ENCODE measurements at regions not wholly inside any gene's neighbourhood (a gene's known extent, or its start where the extent isn't known, plus 50 kb on each side); places are given as distances from the start of the nearest gene placed in this dataset.

DNA sequence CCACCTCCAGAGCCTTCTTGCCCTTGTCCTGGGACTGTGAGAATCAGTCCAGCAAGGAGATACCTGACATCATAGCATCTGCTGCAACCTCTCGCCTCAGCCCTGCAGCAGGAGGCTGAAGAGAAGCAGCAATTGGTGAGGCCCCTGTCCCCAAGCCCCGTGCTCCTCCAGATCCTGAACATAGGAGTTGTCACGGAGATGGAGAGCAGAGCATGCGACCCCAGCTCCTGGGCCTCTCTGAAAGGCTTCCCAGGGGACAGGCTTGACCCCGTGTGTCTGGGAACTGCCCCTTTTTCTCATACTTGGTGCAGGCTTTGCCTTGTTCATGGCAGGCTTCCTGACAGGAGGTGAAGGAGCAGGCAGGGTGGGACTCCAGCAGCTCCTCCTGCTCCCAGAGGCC is 127.7 kb upstream of the PZP start:
- H3K4me1 ChIP-seq (ENCODE audit: insufficient read depth, low read length, severe bottlenecking), result no peaks in the 10 kb centered on the region

DNA sequence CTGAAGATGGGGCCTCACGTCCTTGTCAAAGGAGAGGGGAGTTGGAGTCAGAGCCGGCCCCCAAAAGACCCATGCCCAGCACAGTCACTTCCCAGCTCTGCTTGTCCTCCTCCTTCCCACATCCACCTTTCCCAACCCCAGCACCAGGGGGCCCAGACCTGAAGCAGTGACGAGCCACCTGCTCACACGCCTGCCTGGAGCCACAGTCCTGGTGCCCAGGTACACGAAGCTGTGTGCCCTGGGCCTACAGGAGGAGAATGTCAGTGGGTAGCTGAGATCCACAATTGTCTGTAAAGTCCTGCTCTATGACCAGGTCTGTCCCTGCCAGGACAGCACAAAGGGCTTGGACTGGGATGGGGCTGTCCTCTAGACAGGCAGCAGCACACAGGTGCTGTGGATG is 126.8 kb upstream of the PZP start:
- TF ChIP-seq, protein P1, sequence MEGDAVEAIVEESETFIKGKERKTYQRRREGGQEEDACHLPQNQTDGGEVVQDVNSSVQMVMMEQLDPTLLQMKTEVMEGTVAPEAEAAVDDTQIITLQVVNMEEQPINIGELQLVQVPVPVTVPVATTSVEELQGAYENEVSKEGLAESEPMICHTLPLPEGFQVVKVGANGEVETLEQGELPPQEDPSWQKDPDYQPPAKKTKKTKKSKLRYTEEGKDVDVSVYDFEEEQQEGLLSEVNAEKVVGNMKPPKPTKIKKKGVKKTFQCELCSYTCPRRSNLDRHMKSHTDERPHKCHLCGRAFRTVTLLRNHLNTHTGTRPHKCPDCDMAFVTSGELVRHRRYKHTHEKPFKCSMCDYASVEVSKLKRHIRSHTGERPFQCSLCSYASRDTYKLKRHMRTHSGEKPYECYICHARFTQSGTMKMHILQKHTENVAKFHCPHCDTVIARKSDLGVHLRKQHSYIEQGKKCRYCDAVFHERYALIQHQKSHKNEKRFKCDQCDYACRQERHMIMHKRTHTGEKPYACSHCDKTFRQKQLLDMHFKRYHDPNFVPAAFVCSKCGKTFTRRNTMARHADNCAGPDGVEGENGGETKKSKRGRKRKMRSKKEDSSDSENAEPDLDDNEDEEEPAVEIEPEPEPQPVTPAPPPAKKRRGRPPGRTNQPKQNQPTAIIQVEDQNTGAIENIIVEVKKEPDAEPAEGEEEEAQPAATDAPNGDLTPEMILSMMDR (IDR thresholded peaks at IDR 0.05; ENCODE audit: low read length), result no peak
- TF ChIP-seq EZH2 (IDR thresholded peaks at IDR 0.05; ENCODE audit: borderline replicate concordance, low read length), result no peak
- Histone ChIP-seq H3F3A (ENCODE audit: insufficient read depth, low read length) (no peaks in the 10 kb centered on the region), H3K4me2 (ENCODE audit: low read length) (no peak overlapping the region), H4K20me1 (ENCODE audit: insufficient read depth, low read length) (no peaks in the 10 kb centered on the region), H3K27me3 (ENCODE audit: insufficient read depth, low read length) (no peaks in the 10 kb centered on the region), H3K27ac (ENCODE audit: low read depth, low read length, poor library complexity, severe bottlenecking) (no peak overlapping the region), H3K9me2 (ENCODE audit: low read depth, low read length) (no peaks in the 10 kb centered on the region), H2AFZ (ENCODE audit: low read length) (no peak overlapping the region), H3K79me2 (ENCODE audit: insufficient read depth, low read length) (no peaks in the 10 kb centered on the region), H3K4me3 (ENCODE audit: low read depth, low read length, poor library complexity, severe bottlenecking) (no peak overlapping the region), H3K9ac (ENCODE audit: low read length) (no peak overlapping the region), H3K4me1 (ENCODE audit: insufficient read depth, low read length, severe bottlenecking) (no peaks in the 10 kb centered on the region), H3K9me3 (ENCODE audit: low read length) (no peaks in the 10 kb centered on the region), H3K36me3 (ENCODE audit: insufficient read depth, low read length) (no peaks in the 10 kb centered on the region)

More for the DNA sequence above, 127.7 kb upstream of the PZP start:
- Histone ChIP-seq H3F3A (ENCODE audit: insufficient read depth, low read length) (no peaks in the 10 kb centered on the region), H4K20me1 (ENCODE audit: insufficient read depth, low read length) (no peaks in the 10 kb centered on the region), H3K27me3 (ENCODE audit: insufficient read depth, low read length) (no peaks in the 10 kb centered on the region), H3K79me2 (ENCODE audit: insufficient read depth, low read length) (no peaks in the 10 kb centered on the region), H3K4me2 (ENCODE audit: low read length) (no peak overlapping the region), H3K9ac (ENCODE audit: low read length) (no peak overlapping the region), H3K9me2 (ENCODE audit: low read depth, low read length) (no peaks in the 10 kb centered on the region), H3K4me3 (ENCODE audit: low read depth, low read length, poor library complexity, severe bottlenecking) (no peak overlapping the region), H2AFZ (ENCODE audit: low read length) (no peak overlapping the region), H3K36me3 (ENCODE audit: insufficient read depth, low read length) (no peaks in the 10 kb centered on the region), H3K9me3 (ENCODE audit: low read length) (no peaks in the 10 kb centered on the region), H3K27ac (ENCODE audit: low read depth, low read length, poor library complexity, severe bottlenecking) (no peak overlapping the region)
- TF ChIP-seq EZH2 (IDR thresholded peaks at IDR 0.05; ENCODE audit: borderline replicate concordance, low read length), result no peak
- TF ChIP-seq, protein P1 (IDR thresholded peaks at IDR 0.05; ENCODE audit: low read length), result no peak

DNA sequence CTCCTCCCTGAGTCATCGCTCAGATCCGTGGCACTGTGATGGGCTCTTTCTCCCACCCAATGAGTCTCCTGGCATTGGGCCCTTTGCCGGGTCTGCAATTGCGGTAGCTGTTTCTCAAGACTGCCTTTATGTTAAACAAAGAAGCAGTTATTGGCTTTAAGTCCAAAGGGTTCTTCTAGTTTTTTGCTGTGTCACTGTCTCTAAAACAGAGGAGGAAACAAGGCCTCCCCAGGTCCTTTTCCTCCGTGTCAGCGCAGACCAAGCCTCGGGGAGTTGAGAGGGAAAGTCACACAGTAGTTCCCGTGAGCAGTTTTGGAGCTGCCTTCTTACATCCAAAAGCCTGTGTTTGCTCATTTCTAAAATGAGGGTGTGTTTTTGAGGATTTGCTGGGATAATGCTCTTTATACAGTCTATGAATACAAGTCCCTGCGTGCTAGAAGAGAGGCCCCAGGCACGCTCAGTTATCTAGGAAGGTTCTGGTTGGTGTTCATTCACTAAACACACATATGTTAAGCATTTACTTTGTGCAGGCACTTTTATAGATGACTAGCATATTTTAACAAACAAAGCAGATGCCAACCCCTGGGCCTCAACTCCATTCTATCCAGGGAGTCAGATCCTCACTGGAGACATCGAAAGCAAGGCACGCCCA is 126.0 kb upstream of the PZP start:
- no peak overlapping the region for H3K9ac ChIP-seq (ENCODE audit: low read length)
- H3K27me3 ChIP-seq (ENCODE audit: insufficient read depth, low read length), result no peaks in the 10 kb centered on the region
- H3K4me2 ChIP-seq (ENCODE audit: low read length), result no peak overlapping the region
- H3K9me2 ChIP-seq (ENCODE audit: low read depth, low read length), result no peaks in the 10 kb centered on the region
- no peak overlapping the region for H3K27ac ChIP-seq (ENCODE audit: low read depth, low read length, poor library complexity, severe bottlenecking)
- no peaks in the 10 kb centered on the region for H4K20me1 ChIP-seq (ENCODE audit: insufficient read depth, low read length)
- no peak for TF ChIP-seq EZH2 (IDR thresholded peaks at IDR 0.05; ENCODE audit: borderline replicate concordance, low read length)
- TF ChIP-seq, protein P1 (IDR thresholded peaks at IDR 0.05; ENCODE audit: low read length), result no peak
- no peaks in the 10 kb centered on the region for H3K36me3 ChIP-seq (ENCODE audit: insufficient read depth, low read length)
- H3F3A ChIP-seq (ENCODE audit: insufficient read depth, low read length), result no peaks in the 10 kb centered on the region
- H3K79me2 ChIP-seq (ENCODE audit: insufficient read depth, low read length), result no peaks in the 10 kb centered on the region
- no peak overlapping the region for H3K4me3 ChIP-seq (ENCODE audit: low read depth, low read length, poor library complexity, severe bottlenecking)
- H3K4me1 ChIP-seq (ENCODE audit: insufficient read depth, low read length, severe bottlenecking), result no peaks in the 10 kb centered on the region
- H2AFZ ChIP-seq (ENCODE audit: low read length), result no peak overlapping the region
- no peaks in the 10 kb centered on the region for H3K9me3 ChIP-seq (ENCODE audit: low read length)
